Hematopoietic multipotent progenitor cell treated with erythropoietin and hydrocortisone succinate and interleukin-3 and kit ligand, for 15 days (in vitro differentiated cells): ENCODE measurements at regions not wholly inside any gene's neighbourhood (a gene's known extent, or its start where the extent isn't known, plus 50 kb on each side); places are given as distances from the start of the nearest gene placed in this dataset.

Source experiments
- DNase-seq: peaks from one replicate; pipeline ENCODE4 v3.0.0-alpha.2; 2015; ENCODE audit warnings: low spot score

DNA sequence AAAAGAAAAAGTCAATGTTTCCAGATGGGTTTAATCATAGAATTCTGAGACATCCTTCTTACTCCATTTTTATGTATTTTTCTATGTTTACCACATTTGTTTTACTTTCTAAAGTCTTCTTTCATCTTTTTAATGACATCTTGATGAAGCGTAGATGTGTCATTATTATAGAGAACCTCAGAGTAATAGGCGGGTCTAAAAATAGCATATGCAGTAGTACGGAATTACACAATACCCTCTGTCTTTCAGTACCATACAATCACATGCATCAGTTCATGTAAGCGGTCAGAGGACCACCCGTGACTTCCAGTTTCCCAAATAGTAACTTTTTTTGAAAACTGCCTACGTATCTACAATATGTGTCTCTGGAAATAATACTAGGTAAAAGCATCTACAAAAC, 224.0 kb downstream of the PLOD2 start:
- DNase-seq: no peak

DNA sequence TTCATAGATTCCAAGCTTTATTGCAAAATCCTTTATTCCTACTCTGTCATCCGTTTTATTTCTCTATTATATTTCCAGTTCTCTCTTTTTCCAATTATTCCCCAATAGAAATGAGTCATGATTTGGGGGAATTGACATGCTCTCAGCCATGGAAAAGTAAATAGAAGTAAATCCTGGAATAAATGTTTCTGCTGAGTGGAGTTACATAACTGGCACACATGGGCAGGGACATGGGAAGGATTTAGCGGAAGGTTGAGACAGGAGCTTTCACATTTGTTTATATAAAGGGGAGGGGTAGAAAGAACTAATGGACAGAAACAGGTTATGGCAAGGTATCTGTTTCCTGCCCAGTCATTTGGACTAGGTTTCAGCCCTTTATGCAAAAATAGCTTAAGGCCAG, 221.6 kb downstream of the PLOD2 start:
- DNase-seq: no peak

DNA sequence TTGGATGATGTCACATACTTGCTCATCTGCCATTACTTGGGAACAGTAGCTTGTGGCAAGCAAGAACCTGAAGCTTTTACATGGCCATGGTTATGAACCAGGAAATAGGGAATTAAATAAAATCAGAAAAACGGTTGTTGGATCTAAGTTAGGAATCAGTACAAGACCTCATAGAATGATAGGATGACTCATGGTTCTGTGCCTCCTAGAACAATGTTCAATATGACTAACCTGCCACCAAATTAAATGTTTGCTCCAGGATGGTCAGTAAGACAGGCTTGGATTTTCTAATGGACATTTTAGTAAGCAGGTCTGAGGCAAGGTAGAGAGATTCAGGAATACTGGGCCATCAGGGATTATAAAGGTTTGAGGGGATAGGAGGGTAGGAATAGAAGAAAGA, 218.9 kb downstream of the PLOD2 start:
- DNase-seq: no peak

DNA sequence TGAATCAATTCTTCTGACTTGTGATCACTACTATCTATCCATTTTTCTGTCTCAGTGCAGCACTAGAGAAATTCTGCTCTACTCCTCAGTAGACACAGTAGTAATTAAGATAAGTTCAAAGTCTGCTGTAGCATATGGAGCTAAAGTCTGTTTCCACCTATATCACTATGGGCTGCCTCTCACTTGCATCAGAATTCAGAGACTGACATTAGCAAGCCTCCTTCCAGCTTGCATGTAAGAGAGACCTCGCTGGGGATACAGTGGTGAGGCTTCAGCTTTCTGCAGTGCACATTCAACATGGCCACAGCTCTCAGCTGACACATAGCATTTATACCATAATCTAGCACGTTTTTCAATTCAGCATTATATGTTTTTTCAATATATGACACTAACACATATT, 217.0 kb downstream of the PLOD2 start:
- DNase-seq: no peak

DNA sequence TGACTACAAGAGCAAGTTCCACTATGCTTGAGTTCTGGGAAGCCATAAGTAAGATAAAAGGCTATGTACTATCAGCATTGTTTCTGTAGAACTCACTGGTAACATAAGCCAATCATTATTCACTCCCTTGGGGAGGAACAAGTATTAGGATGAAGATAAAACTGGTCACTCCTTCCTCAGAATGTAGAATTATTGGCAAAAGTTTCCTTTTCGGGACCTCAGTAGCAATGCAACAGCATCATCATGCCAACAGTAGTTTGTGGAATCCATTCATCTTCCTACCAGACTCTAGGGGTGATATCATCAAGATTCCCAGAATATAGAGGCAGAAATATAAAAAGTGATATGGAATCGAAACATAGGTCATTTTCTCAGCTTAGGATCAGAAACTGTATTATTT, 209.5 kb downstream of the PLOD2 start:
- no peak for DNase-seq

- no peak for DNase-seq
Observed at GRCh38 chr3:145952536-145952935, 208.4 kb downstream of the PLOD2 start.

- no peak for DNase-seq
Observed at GRCh38 chr3:145953316-145953715, 207.7 kb downstream of the PLOD2 start.

DNA sequence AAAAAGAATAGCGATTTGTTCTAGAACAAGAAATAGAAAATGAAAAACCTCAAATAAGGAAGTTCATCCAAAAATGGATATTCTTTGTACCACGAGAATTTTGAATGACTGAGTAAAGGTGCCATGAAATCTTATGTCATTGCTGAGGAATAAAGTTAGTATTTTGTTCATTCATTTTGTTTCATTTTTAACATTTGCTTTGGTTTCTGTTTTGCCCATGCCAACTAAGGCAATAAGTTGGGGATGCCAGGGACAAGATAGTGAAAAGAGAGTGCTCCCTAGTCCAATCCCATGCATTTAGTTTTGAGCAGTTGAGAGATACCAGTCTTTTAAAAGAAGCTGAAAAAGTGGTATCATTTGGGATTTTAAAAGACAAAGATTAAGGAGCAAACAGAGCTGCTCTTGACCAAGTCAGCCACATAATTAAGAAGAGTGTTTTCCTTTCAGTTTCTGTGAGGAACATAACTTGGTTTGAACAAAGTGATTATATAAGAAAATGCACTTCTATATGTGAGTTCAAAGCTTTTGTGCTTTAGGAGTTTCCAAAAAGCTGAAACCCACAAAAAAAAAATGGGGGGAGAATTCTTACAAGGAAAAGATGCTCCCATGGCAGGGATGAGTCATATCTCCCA, 201.4 kb downstream of the PLOD2 start:
- no peak for DNase-seq

DNA sequence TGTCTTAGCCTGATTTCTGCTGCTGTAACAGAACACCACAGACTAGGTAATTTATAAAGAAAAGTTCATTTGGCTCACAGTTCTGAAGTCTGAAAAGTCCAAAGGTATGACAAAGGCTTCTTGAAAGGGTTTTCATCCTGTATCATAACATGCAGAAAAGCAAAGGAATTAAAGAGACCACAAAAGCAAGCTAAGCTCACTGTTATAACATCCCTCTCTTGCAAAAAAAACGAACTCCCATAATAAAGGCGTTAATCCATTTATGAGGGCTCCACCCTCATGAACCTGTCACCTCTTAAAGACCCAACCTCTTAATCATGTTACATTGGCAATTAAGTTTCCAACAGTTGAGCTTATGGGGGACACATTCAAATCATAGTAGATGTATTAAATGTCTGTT, 197.9 kb downstream of the PLOD2 start:
- no peak for DNase-seq

DNA sequence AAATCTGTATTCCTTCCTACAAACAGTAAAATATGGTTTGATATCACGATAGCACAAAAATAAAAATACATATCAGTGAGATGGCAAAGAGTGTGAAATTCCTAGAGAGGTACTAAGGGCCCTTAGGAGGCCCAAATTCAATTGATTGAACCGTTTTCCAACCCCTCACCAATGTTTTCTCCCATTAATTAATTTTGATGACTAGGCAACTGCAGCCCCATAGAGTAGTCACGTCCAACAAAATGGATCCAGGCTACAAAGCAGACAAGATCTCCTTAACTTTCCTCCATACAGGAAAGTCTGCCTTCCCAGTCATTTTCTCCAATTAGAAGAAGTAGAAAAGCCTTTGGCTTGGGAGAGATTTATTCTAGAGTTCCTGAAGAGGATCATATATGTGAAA, 193.9 kb downstream of the PLOD2 start:
- no peak for DNase-seq

GRCh38 chr3:145971186-145971585, 189.8 kb downstream of the PLOD2 start:
- no peak for DNase-seq

GRCh38 chr3:145972851-145973250, 188.1 kb downstream of the PLOD2 start:
- DNase-seq: no peak

DNA sequence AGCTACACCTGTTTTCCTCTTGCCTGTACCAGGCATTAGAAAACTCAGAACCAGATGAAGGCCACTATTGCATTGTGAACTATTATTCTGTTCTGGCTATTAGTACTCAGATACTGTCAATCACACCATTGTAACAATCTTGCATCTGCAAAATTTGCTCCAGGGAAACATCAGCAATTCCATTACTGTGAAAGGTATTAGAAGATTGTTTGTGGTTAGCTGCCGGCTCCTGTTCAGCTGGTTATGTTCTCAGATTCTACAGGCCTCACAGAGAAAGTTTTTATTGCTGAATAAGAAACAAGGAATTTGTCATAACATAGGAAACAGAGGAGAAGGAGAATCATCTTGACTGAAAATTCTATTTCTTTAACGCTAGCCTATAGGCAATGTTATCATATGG, 179.9 kb downstream of the PLOD2 start:
- DNase-seq: no peak

- no peak for DNase-seq
Observed at GRCh38 chr3:145983101-145983500, 177.9 kb downstream of the PLOD2 start.
